ENCODE measurements at regions not wholly inside any gene's neighbourhood (a gene's known extent, or its start where the extent isn't known, plus 50 kb on each side); places are given as distances from the start of the nearest gene placed in this dataset.
"Not testable (repeated sequence)": the region's sequence is repeated elsewhere in the genome, so short reads cannot be mapped to it uniquely, and the experiment has no call there.

DNA sequence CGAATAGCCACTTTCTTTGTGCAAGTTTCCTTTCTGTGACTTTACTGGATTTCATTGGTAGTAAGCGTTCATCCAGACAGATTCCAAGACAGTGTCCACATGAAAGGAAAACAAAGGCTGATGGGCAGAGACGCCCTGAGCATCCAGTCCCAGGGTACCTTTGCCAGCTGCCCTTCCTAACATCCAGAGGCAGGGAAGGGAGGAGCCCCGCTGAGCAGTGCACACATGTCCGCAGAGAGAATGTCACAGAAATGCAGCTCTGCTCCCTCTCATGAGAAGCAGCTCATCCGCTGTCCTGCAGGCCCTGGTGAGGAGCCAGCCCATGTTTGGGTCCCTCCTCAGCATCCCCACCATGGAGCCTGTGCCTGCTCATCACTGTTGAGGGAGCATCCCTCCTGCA, 197.4 kb upstream of the POTEB2 start:
- DNase-seq; H3K4me3 Mint-ChIP-seq; H3K9me3 Mint-ChIP-seq; H3K27me3 Mint-ChIP-seq; H3K4me1 Mint-ChIP-seq; H3K36me3 Mint-ChIP-seq (ENCODE audit: low read depth); CTCF ChIA-PET; H3K27ac Mint-ChIP-seq; POLR2A ChIA-PET: not testable (repeated sequence)

DNA sequence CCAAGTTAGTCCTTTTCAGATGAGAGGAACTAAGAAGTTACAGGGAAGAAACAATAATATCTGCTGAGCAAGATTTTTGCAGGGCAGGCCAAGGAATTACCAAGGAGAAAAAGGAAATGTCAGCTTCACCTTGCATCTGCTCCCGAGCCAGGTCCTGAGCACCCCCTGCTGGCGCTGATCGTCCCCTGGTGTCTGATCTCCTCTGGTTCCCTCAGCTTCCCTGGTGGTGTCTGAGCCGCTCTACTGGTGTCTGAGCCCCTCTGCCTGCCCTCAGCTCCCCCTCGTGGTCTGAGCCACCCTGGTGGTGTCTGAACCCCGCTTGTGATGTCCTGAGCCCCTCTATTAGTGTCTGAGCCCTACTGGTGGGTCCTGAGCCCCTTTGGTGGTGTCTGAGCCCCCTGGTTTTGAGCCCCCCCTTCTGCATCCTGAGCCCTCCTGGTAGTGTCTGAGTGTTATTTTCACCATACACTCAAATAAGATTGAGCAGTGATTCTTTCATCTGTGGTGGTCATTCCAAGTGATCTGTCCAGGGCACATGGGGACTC, 196.6 kb upstream of the POTEB2 start:
- CTCF ChIA-PET; H3K36me3 Mint-ChIP-seq (ENCODE audit: low read depth); POLR2A ChIA-PET; H3K4me3 Mint-ChIP-seq; DNase-seq; H3K27me3 Mint-ChIP-seq; H3K4me1 Mint-ChIP-seq; H3K9me3 Mint-ChIP-seq; H3K27ac Mint-ChIP-seq: not testable (repeated sequence)

DNA sequence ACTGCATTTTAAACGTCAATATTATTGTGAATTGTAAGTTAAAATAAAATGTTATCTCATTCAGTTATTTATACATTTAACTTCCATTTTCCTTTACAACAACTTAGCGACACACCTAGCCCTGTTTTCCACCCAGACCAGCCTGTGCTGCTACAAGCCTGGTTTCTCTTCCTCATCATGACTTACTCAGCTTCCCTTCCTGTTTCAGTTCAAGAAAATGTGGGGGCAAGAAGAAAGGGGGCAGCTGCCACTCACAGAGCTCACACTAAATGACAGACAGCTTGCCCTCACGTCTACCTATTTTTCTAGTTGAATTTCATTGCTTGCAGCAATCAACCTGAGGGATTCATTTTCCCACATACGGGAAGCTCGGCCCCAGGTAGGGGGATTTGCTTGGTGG, 185.8 kb upstream of the POTEB2 start:
- DNase-seq; H3K4me3 Mint-ChIP-seq; CTCF ChIA-PET; H3K27ac Mint-ChIP-seq; H3K9me3 Mint-ChIP-seq; H3K4me1 Mint-ChIP-seq; H3K27me3 Mint-ChIP-seq; POLR2A ChIA-PET; H3K36me3 Mint-ChIP-seq (ENCODE audit: low read depth): not testable (repeated sequence)

DNA sequence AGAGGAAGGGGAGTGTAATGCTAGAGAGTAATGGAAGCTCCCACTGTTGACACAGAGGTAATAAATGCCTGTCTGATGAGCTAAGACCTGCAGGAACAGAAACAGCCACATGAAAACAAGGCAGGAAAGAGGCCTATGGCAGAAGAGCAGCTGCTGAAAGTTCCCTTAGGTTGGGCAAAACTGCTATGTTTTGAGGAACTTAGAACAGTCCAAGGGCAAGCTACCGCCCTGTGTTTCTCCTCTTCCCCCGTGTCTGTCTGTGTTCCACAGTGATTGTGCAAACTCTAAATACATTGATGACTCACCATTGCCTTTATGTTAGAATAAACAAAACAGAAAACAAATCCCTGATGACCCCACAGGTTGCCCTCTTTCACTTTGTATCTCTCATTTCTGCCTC, 165.6 kb upstream of the POTEB2 start:
- H3K27me3 Mint-ChIP-seq; H3K4me3 Mint-ChIP-seq; H3K9me3 Mint-ChIP-seq; DNase-seq; H3K27ac Mint-ChIP-seq; H3K4me1 Mint-ChIP-seq; POLR2A ChIA-PET; H3K36me3 Mint-ChIP-seq (ENCODE audit: low read depth); CTCF ChIA-PET: not testable (repeated sequence)

DNA sequence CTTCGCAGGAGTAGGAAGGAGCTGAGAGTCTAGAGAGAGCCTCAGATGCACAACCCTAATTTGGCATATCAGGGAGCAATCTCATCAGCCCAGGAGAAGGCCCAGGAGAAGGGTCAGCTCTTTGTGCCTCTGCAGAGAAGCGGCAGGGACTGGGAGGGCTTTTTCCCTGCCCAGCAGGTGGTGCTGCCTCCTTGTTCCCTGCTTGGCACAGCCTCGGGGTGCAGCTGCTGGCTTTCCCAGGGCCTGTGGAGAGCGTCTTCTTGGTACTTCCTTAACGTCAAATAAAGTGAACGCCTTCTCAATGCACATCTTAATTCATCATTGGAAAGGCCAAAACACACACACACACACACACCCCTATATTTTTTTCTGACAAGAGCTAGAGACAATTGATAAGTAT, 162.9 kb upstream of the POTEB2 start:
- CTCF ChIA-PET; H3K9me3 Mint-ChIP-seq; H3K4me1 Mint-ChIP-seq; DNase-seq; H3K27me3 Mint-ChIP-seq; H3K27ac Mint-ChIP-seq; POLR2A ChIA-PET; H3K4me3 Mint-ChIP-seq; H3K36me3 Mint-ChIP-seq (ENCODE audit: low read depth): not testable (repeated sequence)

DNA sequence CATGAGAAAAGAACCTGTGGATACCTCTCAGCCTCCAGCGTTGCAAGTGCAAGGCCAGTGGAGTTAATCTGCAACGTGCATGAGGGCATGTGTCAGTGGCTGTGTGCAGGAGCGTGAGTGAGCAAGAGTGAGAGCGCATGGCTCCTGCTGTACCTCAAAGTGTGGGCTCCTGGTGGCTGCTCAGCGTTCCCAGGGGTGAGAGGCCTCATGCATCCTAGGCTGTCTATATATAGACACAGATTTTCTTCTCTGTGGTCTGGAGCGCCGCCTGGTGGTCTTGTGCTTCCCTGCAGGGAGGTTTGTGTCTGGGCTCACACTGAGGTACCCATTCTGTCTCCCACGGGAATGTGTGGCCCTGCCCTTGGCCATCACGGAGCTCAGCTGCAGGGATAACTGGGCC, 161.8 kb upstream of the POTEB2 start:
- H3K36me3 Mint-ChIP-seq (ENCODE audit: low read depth); POLR2A ChIA-PET; DNase-seq; H3K9me3 Mint-ChIP-seq; H3K4me3 Mint-ChIP-seq; CTCF ChIA-PET; H3K27me3 Mint-ChIP-seq; H3K27ac Mint-ChIP-seq; H3K4me1 Mint-ChIP-seq: not testable (repeated sequence)

DNA sequence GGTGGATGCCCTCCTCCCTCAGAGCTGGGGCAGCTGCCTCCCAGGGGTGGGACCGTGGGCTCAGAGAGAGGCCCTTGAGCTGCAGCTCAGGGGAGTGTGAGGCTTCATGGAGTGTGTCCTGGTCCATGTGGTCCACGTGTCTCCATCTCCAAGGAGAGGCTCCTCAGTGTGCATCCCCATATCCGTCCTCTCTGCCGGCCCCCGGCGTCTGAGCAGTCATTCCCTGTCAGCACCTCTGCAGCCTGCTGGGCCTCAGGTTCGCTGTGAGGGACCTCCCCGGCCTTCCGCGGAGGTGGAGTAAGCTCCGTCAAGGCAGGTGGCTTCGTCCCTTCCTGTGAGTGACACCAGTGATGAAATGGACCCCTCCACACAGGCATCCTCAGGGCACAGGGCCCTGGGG, 160.7 kb upstream of the POTEB2 start:
- H3K27ac Mint-ChIP-seq; POLR2A ChIA-PET; H3K36me3 Mint-ChIP-seq (ENCODE audit: low read depth); H3K4me3 Mint-ChIP-seq; H3K27me3 Mint-ChIP-seq; H3K9me3 Mint-ChIP-seq; CTCF ChIA-PET; H3K4me1 Mint-ChIP-seq; DNase-seq: not testable (repeated sequence)

DNA sequence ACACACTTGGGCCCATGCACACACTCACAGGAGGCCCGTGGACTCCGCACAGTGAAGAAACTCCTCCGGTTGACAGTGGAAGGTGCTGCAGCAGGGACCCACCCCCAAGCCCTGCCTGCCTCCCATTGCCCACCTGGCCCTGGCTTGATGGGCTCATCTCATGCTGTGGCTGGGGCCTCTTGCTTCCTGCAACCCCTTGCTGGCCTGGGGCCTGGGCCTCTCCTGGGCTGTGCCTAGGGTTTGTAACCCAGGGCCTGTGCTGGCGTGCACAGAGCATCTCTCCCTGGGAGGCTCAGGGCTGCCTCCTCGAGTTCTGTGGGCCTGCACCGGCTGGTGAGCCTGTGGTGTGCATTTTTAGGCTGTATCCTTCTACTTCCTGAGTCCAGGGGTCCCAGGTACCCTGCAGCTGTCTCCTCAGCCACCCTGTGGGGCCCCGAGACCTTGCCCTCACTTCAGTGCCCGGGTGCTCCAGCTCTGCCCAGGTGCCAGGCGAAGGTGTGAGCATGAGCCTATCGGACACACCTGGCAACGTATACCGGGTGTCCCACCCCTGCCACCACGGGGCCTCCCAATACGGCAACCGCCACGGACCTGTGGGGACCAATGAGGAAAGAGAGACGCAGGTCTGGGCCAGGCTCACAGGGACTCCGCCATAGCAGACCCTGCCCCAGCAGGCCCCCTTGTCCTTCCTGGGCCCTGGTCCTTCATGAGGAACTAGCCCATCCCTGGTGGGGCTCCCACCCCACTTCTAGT, 158.3 kb upstream of the POTEB2 start:
- H3K4me3 Mint-ChIP-seq; H3K9me3 Mint-ChIP-seq; H3K36me3 Mint-ChIP-seq (ENCODE audit: low read depth); DNase-seq; H3K4me1 Mint-ChIP-seq; H3K27ac Mint-ChIP-seq; H3K27me3 Mint-ChIP-seq; POLR2A ChIA-PET; CTCF ChIA-PET: not testable (repeated sequence)

DNA sequence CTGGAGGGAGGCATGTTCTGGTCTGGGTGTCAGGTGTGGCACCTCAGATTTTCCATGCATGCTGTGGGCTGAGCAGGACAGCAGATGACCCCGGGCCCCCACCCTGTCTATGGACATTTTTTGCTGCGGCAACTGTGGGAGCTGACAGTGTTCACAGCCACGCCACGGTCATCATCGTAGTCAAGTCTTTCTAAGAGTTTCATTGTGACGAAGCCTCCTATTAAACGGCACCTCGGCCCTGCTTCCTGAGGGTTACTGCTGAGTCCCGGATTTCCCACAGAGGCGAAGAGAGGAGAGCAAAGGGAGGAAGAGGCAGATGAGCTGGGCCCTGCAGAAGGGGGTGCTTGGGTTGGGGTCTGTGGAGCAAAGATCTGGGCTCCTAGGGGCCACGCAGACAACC, 152.1 kb upstream of the POTEB2 start:
- POLR2A ChIA-PET; H3K9me3 Mint-ChIP-seq; H3K36me3 Mint-ChIP-seq (ENCODE audit: low read depth); CTCF ChIA-PET; DNase-seq; H3K27ac Mint-ChIP-seq; H3K27me3 Mint-ChIP-seq; H3K4me1 Mint-ChIP-seq; H3K4me3 Mint-ChIP-seq: not testable (repeated sequence)

DNA sequence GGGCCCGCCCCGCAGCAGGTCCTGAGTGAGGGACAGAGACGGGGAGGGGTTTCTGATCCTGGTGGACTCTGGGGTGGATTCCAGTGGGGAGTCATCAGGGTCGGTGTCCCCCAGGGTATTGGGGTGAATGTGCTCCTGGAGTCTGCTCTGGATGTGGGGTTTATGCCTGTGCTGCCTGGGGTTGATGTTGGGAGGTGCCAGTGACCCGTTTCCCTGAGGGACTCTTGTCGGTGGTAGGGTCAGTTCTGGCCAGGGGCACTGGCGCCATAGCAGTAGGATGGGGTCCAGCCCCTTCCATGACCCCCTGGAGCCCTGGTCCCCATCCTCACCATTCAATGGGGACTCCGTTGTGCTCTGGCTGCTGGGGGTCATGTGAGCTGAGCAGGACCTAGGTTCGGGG, 151.2 kb upstream of the POTEB2 start:
- H3K9me3 Mint-ChIP-seq; H3K27ac Mint-ChIP-seq; H3K4me1 Mint-ChIP-seq; H3K27me3 Mint-ChIP-seq; DNase-seq; POLR2A ChIA-PET; CTCF ChIA-PET; H3K36me3 Mint-ChIP-seq (ENCODE audit: low read depth); H3K4me3 Mint-ChIP-seq: not testable (repeated sequence)

DNA sequence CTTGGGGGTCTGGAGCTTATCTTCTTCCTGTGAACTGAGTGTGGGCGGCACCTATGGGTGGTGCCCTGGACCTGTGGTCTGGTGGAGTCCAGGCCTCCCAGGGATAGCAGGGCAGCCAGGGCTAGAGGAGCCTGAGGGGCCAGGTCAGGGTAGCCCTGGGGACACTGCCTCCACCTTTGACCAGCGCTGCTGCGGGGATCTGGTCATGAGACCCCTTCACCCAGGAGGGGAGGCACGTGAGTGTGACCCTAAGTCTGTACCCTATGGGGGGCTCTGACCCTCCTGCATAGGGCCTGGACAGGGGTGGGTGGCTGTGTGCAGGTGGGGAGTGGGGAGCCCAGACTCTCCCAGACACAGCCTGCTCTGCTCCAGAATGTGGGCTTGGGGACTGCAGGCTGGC, 150.5 kb upstream of the POTEB2 start:
- H3K4me3 Mint-ChIP-seq; H3K27ac Mint-ChIP-seq; DNase-seq; H3K27me3 Mint-ChIP-seq; H3K36me3 Mint-ChIP-seq (ENCODE audit: low read depth); H3K9me3 Mint-ChIP-seq; H3K4me1 Mint-ChIP-seq; POLR2A ChIA-PET; CTCF ChIA-PET: not testable (repeated sequence)

DNA sequence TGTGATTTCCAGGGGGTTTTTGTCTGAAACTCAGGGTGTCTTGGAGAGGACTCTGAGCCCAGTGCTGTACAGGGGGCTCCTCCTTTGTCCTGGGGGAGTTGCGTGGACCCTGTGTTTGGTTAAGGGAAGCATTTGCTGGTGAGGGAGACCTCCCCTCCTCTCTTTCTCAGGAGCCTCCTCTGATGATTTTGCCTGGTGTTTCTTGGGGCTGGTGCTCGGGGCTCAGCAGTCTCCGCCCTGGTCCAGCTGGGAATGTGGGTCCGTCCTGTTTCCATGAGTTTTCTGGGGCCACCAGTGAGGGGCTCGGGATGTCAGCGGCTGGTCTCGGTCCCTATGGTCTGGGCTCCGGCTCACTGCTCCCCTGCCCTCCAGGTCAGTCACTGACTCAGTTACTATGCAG, 149.1 kb upstream of the POTEB2 start:
- CTCF ChIA-PET; H3K36me3 Mint-ChIP-seq (ENCODE audit: low read depth); POLR2A ChIA-PET; H3K4me1 Mint-ChIP-seq; H3K9me3 Mint-ChIP-seq; DNase-seq; H3K27me3 Mint-ChIP-seq; H3K27ac Mint-ChIP-seq; H3K4me3 Mint-ChIP-seq: not testable (repeated sequence)

DNA sequence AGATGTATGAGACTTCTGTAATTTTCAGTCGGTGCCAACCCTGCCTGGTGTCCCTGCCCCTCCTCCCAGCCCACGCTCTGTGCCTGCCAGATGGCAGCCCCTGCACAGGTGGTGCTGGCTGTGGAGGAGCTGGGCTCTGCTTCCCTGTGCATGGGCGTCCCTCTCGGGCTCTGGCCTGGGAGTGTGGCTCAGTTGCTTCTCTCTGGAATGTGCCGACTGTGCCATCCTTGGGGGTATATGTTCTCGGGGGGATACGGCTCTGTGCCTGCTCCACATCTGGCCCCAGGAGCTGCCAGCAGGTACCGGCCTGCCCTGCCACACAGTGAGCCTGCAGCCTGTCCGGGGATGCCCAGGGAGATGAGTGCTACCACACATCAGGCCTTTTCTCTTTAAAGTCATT, 147.2 kb upstream of the POTEB2 start:
- POLR2A ChIA-PET; H3K27me3 Mint-ChIP-seq; H3K4me1 Mint-ChIP-seq; CTCF ChIA-PET; H3K27ac Mint-ChIP-seq; DNase-seq; H3K9me3 Mint-ChIP-seq; H3K36me3 Mint-ChIP-seq (ENCODE audit: low read depth); H3K4me3 Mint-ChIP-seq: not testable (repeated sequence)

DNA sequence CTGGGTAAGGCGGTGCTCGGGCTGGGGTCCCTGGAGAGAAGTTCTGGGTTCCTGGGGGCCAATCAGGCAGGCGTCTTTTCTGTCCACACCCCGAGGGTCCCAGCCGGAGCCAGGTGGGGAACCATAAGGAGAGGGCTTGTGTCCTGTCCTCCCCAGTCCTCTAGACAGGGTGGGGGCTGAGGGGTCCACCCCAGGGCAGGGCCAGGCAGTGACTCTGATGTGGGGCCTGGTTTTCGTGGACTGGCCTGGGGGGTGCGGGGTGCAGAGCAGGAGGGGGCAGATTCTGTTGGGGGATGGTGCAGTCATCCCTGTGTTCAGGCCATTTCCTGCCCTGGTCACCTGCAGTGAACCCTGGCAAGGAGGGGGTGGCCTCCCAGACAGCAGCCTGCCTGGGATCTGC, 143.5 kb upstream of the POTEB2 start:
- POLR2A ChIA-PET; H3K4me1 Mint-ChIP-seq; DNase-seq; CTCF ChIA-PET; H3K36me3 Mint-ChIP-seq (ENCODE audit: low read depth); H3K9me3 Mint-ChIP-seq; H3K4me3 Mint-ChIP-seq; H3K27me3 Mint-ChIP-seq; H3K27ac Mint-ChIP-seq: not testable (repeated sequence)

DNA sequence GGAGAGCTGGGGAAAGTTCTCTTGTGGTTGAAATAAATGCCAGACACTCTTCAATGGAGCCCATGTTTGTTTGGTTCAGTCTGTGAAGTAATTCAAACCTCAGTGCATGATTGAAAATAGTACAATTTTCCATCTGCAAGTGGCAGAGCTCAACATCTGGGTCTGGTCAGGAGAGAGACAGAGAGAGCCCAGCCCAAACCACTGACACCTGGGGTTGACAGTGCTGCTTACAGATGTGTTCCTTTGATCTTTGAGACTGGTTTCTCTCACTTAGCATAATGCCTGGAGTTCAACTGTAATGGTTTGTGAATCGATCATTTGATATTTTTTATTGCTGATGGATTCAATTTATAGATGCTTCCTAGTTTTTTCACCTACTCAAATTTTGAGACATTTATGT, 137.3 kb upstream of the POTEB2 start:
- H3K4me3 Mint-ChIP-seq; H3K36me3 Mint-ChIP-seq (ENCODE audit: low read depth); H3K27me3 Mint-ChIP-seq; H3K27ac Mint-ChIP-seq; CTCF ChIA-PET; POLR2A ChIA-PET; H3K4me1 Mint-ChIP-seq; H3K9me3 Mint-ChIP-seq; DNase-seq: not testable (repeated sequence)

Measured in activated CD4-positive, alpha-beta memory T cell treated with anti-CD3 and anti-CD28 coated beads, Interleukin-2, amount 10 ng/mL, durations not matched to agents 7 days and 5 days (primary cell).